Endothelial cell of hepatic sinusoid (primary cell): ENCODE measurements at regions not wholly inside any gene's neighbourhood (a gene's known extent, or its start where the extent isn't known, plus 50 kb on each side); places are given as distances from the start of the nearest gene placed in this dataset.

Experiments used
- in situ Hi-C: cut with HindIII; loops from 2 replicates; pipeline ENCODE4 v1.10.0; 2017; ENCODE audit warnings: low sequenced_read_pairs

DNA sequence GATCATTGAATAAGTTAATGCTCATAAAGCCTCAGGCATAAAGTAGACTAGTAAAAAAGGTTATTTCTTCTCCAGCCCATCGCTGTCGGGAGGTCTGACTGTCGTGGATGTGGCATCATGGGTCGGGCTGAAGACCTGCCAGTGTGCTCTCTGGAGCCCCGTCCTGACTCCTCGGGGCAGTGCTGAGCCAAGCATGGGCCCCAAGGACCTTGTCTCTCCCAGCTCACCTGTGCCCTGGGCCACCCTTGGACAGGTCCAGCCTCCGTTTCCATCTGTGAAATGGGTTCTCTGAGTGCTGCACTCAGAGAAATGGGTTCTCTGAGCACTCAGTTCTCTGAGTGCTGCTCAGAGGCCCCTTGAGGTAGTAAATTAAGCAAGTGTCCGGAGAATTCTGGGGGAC is 269.0 kb downstream of the GADD45G start:
- in situ Hi-C loops = no loop called here

GRCh38 chr9:89874351-89875321 is 269.8 kb downstream of the GADD45G start:
- in situ Hi-C loops = no loop called here

GRCh38 chr9:89877051-89878002 is 272.5 kb downstream of the GADD45G start:
- in situ Hi-C loops = no loop called here

GRCh38 chr9:89878003-89878411 is 273.2 kb downstream of the GADD45G start:
- in situ Hi-C loops = no loop called here

DNA sequence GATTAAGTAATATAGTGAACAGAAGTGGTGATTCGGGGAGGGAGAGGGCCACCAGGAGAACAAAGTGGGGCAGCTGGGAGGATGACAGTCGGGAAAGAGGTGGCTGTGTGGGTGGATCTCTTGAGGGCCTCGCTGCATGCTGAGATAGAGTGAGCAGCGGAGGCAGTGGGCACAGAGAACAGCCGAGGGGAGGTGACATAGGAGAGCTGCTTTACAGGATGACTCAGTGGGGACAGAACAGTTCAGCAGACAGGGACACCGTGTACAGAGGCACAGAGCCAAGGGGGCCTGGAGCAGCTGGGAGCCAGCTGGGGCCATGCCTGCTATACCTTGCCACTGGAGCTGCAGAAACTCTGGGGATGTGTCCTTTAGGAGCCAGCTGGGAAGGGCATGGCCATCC is 273.9 kb downstream of the GADD45G start:
- in situ Hi-C loops = no loop called here

GRCh38 chr9:89879276-89879675 is 274.5 kb downstream of the GADD45G start:
- in situ Hi-C loops = no loop called here

DNA sequence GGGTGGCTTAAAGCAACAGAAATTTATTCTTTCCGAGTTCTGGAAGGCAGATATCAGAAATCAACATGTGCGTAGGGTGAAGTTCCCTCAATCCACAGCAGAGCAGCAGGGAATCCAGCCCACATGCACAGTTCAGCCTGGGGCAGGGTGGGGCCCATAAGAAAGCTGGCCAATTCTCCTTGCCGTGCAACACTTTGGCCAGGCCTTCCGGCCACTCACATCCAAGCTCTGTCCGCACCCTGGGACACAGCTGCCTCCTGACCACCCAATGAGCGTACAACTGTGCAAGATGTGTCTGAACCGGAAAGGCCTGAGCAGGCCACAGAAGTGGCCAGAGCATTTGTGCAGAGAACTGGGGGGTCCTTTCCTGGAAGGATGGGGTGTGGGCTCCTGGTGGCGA is 274.9 kb downstream of the GADD45G start:
- in situ Hi-C loops = no loop called here

DNA sequence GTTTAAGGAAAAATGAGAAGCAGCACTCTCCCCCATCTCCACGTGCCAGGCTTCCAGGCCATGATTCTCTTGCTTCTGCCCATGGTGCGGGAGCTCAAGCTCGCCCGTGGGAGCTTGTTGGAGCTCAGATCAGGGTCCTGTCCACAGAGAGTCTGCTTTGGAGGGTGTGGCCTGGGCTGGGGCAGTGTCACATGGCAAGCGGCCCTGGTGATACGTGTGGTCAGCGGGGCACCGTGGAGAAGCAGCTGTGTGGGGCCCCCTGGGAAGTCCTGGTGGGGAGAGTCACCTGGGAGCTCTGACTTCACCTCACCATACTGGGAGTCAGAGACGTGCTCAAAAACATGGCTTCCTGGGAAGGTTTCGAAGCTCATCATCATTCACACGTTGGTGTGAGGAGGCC is 275.3 kb downstream of the GADD45G start:
- in situ Hi-C loops = no loop called here

- in situ Hi-C loops = no loop called here
Measured at GRCh38 chr9:89880721-89881120, 275.9 kb downstream of the GADD45G start.

- in situ Hi-C loops = no loop called here
Measured at GRCh38 chr9:89881431-89881830, 276.6 kb downstream of the GADD45G start.

DNA sequence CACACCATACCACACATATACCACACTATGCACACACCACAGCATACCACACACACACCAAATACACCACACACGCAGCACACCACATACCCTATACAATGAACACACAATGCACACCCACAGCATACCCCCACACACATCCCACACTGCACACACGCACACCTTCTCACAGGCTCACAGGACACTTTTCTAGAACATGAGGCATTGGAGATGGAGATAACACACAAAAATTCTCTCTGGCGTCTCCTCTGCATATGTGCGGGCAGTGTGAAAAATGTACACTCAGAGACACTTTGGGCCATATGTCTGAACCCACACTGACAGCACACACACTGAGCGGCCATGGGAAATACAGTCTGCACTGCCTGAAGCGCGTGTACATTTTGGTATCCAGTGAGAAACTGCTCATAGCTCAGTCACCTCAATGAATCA is 278.1 kb downstream of the GADD45G start:
- in situ Hi-C loops = no loop called here

GRCh38 chr9:89883401-89884341 is 278.9 kb downstream of the GADD45G start:
- in situ Hi-C loops = no loop called here

DNA sequence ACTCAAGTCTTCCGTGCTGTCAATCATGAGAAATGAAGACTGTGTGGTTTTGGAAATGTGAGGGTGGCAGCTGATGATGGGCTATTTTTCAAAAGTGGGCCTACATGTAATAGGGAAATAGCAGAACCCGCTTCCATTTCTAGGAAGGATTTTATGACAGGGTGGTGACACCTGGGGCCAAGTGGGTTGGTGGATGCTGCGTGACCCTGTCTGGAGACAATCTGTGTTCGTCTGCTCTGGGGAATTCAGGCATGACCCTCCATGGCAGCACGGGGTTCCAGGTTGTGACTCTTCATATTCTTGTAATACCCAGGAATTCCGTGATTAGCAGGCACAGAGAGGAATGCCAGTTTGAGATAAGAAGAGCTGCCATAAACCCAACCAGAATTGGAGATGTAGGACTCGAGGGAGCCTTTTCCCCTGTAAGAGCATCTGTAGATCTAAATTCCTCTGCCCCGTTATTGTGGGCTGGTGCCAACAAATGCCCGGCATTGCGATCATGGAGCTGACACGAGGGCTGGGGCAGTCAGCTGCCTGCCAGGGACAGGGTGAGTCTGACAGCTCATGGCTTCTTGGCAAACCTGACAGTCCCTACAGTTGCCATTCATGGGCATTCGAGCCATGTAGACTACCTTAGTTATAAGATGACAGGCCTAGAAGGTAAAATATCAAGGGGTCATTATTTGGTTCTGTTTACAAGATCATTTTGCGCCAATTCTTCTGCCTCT is 279.7 kb downstream of the GADD45G start:
- in situ Hi-C loops = loop anchor here (5.0 kb wide), 1 partner anchor 58 kb away; no protein-coding TSS in a partner anchor

DNA sequence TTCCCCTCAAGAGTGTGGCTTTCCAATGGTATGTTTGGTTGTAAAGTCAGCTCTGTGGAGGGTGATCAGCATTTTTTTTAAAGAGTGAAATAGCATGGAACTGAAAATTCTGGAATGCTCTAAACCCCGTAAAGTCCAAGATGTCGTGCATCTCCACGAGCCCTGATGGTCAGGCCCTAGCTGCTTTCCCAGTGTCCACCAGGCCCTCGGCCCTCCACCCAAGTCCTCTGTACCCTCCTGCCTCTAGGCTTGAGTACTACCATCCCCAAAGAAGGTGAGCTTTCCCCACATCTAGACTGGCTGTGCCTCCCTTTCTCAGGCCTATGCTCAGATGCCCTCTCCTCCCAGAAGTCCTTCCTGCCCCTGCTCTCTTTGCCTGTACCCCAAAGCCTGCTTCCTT is 280.3 kb downstream of the GADD45G start:
- in situ Hi-C loops = loop anchor here (5.0 kb wide), 1 partner anchor 57 kb away; no protein-coding TSS in a partner anchor

GRCh38 chr9:89886281-89886700 is 281.5 kb downstream of the GADD45G start:
- in situ Hi-C loops = loop anchor here (5.0 kb wide), 1 partner anchor 56 kb away; no protein-coding TSS in a partner anchor

- in situ Hi-C loops = loop anchor here (5.0 kb wide), 1 partner anchor 55 kb away; no protein-coding TSS in a partner anchor
Measured at GRCh38 chr9:89887286-89887685, 282.5 kb downstream of the GADD45G start.

DNA sequence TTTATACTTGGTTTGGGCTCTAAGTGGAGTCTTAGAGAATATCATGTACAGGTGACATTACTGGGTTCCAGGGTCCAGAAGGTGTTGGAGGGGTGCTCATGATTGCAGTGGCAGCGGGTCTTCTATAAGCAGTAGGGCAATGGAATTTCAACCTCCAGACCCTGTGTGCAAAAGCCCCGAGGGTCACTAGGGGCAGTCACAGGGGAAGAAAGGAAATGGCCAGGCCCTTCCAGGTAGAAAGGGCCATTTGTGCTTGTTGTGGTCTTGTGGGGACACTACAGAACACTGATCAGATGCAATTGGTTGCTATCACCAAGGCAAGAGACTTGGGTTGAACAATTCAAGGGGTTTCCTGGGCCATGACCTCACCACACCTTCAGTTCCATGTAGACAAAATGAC is 283.4 kb downstream of the GADD45G start:
- in situ Hi-C loops = loop anchor here (5.0 kb wide), 1 partner anchor 54 kb away; no protein-coding TSS in a partner anchor

DNA sequence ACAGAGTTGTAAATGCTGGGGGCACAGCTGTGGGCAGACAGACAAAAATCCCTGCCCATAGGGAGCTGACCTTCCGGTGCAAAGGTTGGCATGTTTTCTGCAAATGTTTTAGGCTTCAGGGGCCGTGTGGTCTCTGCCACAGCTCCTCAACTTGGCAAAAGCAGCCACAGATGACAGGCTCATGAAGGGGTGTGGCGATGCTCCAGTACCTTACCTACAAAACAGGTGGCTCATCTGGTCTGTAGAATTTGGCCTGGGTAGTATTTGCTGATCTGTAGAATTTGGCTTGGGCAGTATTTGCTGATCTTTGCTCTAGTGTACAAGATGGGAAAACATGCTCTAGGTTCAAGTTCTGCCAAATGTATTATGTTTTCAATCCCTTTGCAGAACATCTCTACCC is 283.9 kb downstream of the GADD45G start:
- in situ Hi-C loops = loop anchor here (5.0 kb wide), 1 partner anchor 54 kb away; no protein-coding TSS in a partner anchor

DNA sequence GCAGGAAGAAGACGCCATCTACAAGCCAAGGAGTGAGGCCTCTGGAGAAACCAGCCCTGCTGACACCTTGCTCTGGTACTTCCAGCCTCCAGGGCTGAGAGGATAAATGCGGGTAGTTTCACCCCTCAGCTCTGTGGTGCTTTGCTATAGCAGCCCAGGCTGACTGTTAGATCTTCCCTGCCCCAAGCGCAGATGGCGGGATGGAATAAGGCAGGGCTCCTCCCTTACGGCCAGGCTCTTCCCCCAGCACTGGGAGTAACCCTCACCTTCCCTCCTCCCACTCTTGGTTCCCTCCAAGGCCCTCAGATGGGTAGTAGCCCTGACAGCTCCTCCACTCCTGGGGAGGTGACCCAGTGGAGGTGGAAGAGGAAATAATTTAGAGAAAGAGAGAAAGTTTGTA is 285.1 kb downstream of the GADD45G start:
- in situ Hi-C loops = loop anchor here (5.0 kb wide), 1 partner anchor 52 kb away; no protein-coding TSS in a partner anchor
